T1000 (cell line): ENCODE measurements at regions not wholly inside any gene's neighbourhood (a gene's known extent, or its start where the extent isn't known, plus 50 kb on each side); places are given as distances from the start of the nearest gene placed in this dataset.

ENCODE experiments used
- DNase-seq: peaks from one replicate; lab custom pipeline; 2025; ENCODE audit warnings: mixed read lengths; lab: John Stamatoyannopoulos, UW

- no peak for DNase-seq
Observed at GRCh38 chr10:53749439-53749838, 976.9 kb upstream of the MBL2 start.

DNA sequence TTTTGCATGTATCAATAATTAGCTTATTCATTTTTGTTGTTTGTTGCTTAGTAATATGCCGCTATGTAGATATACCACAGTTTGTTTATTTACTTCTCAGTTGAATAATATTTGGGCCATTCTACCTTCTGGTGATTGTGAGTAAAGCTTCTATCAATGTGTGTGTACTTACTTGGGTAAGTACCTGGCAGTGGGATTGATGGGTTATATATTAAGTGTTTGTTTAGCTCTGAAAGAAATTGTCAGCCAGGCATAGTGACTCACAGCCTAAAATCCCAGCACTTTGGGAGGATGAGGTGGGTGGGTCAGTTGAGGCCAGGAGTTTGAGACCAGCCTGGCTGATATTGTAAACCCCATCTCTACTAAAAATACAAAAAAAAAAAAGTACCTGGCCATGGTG, 975.7 kb upstream of the MBL2 start:
- DNase-seq = no peak

GRCh38 chr10:53744746-53745145, 972.2 kb upstream of the MBL2 start:
- DNase-seq = no peak

DNA sequence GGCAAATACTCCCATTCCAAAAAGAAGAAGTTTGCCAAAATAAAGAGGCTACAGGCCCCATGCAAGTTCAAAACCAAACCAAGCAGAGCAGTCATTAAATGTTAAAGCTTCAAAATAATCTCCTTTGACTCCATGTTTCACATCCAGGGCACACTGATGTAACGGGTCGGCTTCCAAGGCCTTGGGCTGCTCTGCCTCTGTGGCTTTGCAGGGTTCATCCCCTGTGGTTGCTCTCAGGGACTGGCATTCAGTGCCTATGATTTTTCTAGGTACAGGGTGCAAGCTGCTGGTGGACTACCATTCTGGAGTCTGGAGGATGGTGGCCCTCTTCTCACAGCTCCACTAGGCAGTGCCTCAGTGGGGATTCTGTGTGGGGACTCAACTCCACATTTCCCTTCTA, 971.6 kb upstream of the MBL2 start:
- no peak for DNase-seq

DNA sequence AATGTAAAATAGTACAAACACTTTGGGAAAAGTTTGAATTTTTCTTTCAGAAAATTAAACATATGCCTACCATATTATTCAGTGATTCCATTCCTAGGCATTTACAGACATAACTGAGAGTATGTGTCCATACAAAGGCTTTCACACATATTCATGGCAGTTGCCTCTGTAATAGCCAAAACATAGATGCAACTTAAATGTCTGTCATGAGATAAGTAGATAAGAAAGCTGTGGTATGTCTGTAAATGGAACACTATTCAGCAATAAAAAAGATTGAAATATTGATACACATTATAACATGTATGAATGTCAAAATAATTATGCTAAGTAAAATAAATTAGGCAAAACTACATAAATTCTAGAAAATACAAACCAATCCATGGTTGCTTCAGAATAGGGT, 964.5 kb upstream of the MBL2 start:
- no peak for DNase-seq

DNA sequence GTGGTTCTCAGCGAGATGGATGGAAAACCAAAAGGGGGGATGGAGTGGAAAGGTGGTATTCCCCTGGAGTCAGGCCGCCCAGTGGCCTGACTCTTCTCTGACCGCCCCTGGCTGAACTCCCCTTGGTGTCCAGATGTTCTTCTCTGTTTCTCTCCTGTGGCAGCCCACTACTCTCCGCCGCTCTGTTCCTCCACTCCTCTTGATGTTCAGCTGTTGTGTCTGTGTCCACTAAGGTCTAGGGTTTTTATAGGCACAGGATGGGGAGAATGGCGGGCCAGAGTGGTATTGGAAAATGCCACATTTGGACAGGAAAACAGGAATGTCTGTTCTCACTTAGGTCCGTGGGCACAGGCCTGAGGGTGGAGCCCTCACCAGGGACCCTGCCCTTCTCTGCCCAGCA, 954.3 kb upstream of the MBL2 start:
- no peak for DNase-seq

GRCh38 chr10:53724581-53724980, 952.0 kb upstream of the MBL2 start:
- DNase-seq = no peak

GRCh38 chr10:53719658-53720057, 947.1 kb upstream of the MBL2 start:
- no peak for DNase-seq

- no peak for DNase-seq
Observed at GRCh38 chr10:53716156-53716555, 943.6 kb upstream of the MBL2 start.

DNA sequence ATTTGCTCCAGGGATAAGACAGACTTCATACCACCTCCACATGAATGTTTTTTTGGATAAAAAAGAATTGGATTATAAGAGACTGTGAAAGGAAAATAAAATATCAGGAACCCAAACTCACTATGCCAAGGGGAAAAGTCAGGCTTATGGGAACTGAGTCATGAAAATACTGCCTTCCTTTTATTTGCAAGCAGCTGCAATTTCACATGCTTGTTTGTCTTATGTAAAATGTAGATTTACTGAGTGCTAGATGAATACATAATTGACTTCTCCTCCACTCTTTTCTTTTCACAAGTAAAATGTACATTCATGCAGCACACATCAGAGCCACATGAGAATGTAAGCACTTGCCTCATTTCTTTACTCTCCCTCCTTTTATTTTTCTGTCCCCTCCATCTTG, 940.8 kb upstream of the MBL2 start:
- no peak for DNase-seq

- no peak for DNase-seq
Observed at GRCh38 chr10:53702489-53702888, 929.9 kb upstream of the MBL2 start.

DNA sequence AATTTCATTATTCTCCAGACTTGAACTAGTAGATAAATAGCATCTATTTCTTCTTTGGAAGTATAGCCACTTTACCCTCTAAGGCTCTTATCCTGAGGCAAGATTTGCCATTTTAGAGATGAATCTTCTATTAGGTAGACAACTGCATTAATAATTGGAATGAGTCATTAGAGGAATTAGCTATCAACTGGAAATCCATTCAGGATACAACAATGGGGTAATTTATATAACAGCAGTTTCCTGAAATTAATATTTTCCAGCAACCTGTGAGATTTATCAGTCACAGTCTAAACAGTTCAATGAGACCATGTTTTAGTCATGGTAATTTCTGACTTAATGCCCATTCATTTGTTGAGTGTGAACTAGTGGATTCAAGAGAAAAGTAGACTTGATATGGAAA, 928.6 kb upstream of the MBL2 start:
- DNase-seq = no peak

- DNase-seq = no peak
Observed at GRCh38 chr10:53700278-53700677, 927.7 kb upstream of the MBL2 start.

GRCh38 chr10:53699684-53700083, 927.1 kb upstream of the MBL2 start:
- no peak for DNase-seq

- no peak for DNase-seq
Observed at GRCh38 chr10:53699231-53699630, 926.6 kb upstream of the MBL2 start.

- DNase-seq = peak; percentile 8
Observed at GRCh38 chr10:53697038-53697437, 924.5 kb upstream of the MBL2 start.

DNA sequence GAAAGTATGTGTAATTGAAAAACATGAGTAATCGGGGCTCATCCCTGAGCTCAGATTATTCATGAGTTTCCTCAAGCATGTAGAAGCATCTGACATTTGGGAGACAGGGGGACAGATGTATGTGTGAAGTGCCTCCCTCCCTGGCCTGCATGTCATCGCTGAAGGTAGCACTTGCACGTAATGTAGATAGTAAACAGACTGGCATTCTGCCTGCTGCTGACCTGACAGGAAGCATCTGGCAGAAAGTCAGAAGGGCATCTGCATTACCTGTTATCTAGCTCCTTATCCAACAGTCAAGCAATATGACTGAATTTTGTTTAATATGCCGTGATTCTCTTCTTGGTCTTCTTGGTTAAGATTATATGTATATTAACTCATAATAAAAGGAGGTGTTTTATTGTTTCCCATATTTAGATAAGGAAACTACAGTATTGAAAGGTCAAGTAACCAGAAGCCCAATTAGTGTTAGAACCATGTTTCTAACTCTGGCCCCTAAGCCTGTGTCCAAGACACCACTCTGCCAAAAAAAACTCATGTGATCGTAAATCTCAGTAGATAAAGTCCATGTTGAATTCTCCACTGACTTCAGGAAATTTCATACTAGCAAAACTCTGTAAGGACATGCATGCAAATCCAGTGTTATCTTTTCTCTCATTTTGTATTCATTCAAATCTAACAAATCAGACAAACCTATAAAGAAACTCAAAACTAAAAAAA, 918.1 kb upstream of the MBL2 start:
- no peak for DNase-seq

- DNase-seq = no peak
Observed at GRCh38 chr10:53687800-53688199, 915.2 kb upstream of the MBL2 start.

DNA sequence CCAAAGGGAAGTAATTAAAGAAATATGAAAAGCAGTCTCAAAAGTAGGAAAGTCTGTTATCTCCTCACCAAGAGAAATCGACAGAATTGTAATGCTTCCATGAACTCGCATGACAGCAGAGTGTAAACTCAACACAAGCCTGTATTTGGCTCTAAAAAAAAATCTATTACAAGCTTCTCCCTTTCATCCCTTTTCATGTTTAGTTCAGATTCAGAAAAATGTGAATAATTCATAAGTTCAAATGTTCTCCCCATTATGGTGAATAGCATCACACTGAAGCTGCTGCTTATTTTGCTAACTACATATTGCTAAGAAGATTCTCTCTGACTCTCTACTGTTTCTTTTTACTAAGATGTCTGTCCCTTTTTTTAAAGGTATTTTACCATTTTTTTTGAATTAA, 910.3 kb upstream of the MBL2 start:
- no peak for DNase-seq

DNA sequence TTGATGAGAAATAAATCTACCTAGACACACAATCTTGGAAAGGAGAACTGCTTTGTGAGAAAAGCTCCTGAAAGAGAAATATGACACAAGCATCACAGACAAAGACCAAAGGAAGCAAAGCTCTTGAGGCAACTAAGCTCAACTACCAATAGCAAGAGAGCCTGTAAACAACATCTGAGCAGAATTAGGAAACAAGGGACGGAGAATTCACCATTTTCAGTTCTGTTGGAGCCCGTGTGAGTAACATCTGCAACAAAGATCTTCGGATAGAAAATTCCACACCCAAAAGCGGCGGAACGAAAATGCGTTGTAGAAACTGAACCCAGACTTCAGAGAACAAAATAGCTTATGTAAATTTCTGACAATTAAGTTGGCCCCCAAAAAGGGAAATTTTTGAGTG, 909.9 kb upstream of the MBL2 start:
- DNase-seq = no peak

DNA sequence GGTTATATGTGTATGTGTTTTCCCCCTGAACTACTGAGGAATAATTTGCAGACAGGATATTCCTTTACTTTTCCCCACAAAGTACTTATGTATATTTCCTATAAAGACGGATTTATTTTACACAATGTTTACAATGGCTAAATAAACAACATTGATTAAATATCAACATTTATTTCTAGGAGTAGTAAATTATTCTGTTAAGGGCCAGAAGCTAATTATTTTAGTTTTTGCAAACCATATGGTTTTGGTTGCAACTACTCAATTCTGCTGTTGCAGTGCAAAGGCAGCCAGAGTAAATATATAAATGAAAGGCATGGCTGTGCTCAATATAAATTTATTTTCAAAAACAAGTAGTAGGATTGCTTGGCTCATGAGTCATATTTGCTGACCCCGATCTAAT, 907.1 kb upstream of the MBL2 start:
- no peak for DNase-seq

GRCh38 chr10:53675177-53675576, 902.6 kb upstream of the MBL2 start:
- no peak for DNase-seq

DNA sequence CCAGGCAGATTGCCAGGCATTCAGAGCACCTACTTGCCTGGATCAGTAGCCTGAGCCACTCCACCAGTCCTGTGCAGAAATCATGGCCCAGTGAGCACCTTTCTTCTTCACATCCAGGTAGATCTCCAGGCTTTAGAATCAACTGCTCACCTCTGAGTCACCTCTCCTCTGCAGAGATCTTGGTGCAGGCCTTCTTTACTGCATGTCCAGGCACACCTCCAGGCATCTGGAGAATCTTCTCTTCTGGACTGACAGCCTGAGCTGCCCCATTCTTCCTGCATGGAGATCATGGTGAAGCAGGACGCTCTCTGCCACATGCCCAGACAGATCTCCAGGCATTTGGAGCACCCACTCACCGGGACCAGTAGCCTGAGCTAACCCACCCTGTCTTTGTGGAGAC, 894.5 kb upstream of the MBL2 start:
- no peak for DNase-seq

- peak; percentile 7 for DNase-seq
Observed at GRCh38 chr10:53664282-53665019, 891.9 kb upstream of the MBL2 start.
